ENCODE measurements at regions not wholly inside any gene's neighbourhood (a gene's known extent, or its start where the extent isn't known, plus 50 kb on each side); places are given as distances from the start of the nearest gene placed in this dataset.

DNA sequence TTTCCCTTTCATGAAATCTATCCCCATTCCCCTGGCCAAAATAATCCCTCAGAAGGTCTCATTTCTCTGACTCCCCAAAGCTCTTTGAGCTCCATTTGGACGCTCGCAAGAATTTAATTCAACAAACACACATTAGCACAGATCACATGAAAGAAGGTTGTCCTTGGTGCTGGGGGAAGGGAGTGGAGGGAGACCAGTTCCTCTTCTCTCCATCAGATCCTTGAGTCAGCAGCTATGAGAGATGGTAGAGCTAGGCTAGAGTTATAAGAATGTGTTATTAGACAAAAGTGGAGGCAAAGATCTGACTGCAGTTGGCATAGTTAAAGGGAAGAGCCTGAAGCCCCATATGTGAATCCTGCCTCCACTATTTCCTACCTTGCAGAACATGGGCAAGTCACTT is 184.2 kb upstream of the CDYL start:
- no peak for TF ChIP-seq POLR2A (IDR thresholded peaks at IDR 0.05)
- TF ChIP-seq, protein P1, sequence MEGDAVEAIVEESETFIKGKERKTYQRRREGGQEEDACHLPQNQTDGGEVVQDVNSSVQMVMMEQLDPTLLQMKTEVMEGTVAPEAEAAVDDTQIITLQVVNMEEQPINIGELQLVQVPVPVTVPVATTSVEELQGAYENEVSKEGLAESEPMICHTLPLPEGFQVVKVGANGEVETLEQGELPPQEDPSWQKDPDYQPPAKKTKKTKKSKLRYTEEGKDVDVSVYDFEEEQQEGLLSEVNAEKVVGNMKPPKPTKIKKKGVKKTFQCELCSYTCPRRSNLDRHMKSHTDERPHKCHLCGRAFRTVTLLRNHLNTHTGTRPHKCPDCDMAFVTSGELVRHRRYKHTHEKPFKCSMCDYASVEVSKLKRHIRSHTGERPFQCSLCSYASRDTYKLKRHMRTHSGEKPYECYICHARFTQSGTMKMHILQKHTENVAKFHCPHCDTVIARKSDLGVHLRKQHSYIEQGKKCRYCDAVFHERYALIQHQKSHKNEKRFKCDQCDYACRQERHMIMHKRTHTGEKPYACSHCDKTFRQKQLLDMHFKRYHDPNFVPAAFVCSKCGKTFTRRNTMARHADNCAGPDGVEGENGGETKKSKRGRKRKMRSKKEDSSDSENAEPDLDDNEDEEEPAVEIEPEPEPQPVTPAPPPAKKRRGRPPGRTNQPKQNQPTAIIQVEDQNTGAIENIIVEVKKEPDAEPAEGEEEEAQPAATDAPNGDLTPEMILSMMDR (IDR thresholded peaks at IDR 0.05), result no peak
